ENCODE measurements at regions not wholly inside any gene's neighbourhood (a gene's known extent, or its start where the extent isn't known, plus 50 kb on each side); places are given as distances from the start of the nearest gene placed in this dataset.

GRCh38 chr16:85520853-85521521, 92.1 kb upstream of the GSE1 start (continued):
- TF ChIP-seq KDM6A (CRISPR knock-in tag; IDR thresholded peaks at IDR 0.05; ENCODE audit: low read depth): 0 out of 2 replicates have a peak, but pooled peaks have one; percentile 45
- TF ChIP-seq ZBTB40 (IDR thresholded peaks at IDR 0.05): no peak
- peak; percentile 24; the same call in 1 of the 2 replicates for TF ChIP-seq ZBTB40 (CRISPR knock-in tag; IDR thresholded peaks at IDR 0.05)
- peak; percentile 90 for TF ChIP-seq TBX2 (CRISPR knock-in tag; IDR thresholded peaks at IDR 0.05; ENCODE audit: borderline replicate concordance)
- no peak for TF ChIP-seq REST (IDR thresholded peaks at IDR 0.05; ENCODE audit: borderline replicate concordance in 1 of 2, low read depth in 1 of 2, low read length in 2 of 2)
- 0 out of 2 replicates have a peak, but pooled peaks have one; percentile 25 for TF ChIP-seq ZBTB37 (CRISPR knock-in tag; IDR thresholded peaks at IDR 0.05)
- TF ChIP-seq ZNF558 (CRISPR knock-in tag; IDR thresholded peaks at IDR 0.05; ENCODE audit: borderline replicate concordance): no peak
- no peak for TF ChIP-seq CHCHD3 (CRISPR knock-in tag; IDR thresholded peaks at IDR 0.05)
- TF ChIP-seq CEBPZ (IDR thresholded peaks at IDR 0.05; ENCODE audit: low read length): no peak
